Embryonic facial prominence (tissue), 1 donor: ENCODE measurements at regions not wholly inside any gene's neighbourhood (a gene's known extent, or its start where the extent isn't known, plus 50 kb on each side); places are given as distances from the start of the nearest gene placed in this dataset.
"Not testable (repeated sequence)": the region's sequence is repeated elsewhere in the genome, so short reads cannot be mapped to it uniquely, and the experiment has no call there.

Source experiments
- DNase-seq: peaks from one replicate; pipeline ENCODE4 v3.0.0-alpha.2; 2016; ENCODE audit errors: extremely low spot score

DNA sequence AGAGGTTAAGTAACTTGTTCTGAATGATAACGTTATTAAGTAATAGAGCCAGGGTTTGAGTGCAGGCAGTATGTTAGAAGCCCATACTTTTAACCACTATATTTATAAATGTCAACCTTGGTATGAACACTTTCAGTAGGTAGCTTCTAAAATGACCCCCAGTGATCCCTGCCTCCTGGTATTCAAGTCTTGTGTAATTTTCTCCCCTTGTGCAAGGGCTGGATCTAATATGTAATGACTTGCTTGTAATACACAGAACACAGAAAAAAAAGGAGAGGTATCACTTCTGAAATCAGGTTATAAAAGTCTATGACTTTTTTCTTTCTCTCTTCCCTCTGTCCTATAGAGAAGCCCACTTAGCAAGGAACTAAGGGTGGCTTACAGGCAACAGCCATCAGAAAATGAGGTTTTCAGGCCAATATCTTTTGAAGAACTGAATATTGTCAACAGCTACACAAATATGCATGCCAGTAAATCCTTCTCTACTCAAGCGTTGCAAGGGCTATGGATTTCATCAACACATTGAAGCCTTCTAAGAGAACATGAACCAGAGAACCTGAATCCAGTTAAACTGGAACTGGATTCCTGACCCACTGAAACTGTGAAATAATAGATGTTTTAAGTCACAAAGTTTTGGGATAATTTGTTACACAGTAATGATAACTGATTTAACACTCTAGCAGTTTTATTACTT is 712.3 kb downstream of the METTL15 start:
- DNase-seq, result no peak

DNA sequence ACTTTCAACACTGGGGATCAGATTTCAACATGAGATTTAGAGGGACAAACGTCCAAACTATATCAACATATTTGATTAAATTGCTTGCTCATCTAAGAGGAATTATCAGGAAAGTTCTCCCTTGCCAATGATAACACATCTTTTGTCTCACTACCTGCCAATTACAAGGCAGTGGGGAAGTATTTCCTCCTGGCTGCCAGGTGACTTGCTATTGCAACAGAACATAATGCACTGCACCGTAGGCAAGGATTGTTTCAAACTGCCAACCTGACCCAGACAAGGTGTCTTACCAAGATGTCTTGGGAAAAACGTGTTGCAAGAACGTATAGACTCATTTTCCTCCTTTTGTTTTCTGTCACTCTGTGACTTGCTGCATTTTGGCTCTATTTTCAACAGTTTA is 711.6 kb downstream of the METTL15 start:
- no peak for DNase-seq

DNA sequence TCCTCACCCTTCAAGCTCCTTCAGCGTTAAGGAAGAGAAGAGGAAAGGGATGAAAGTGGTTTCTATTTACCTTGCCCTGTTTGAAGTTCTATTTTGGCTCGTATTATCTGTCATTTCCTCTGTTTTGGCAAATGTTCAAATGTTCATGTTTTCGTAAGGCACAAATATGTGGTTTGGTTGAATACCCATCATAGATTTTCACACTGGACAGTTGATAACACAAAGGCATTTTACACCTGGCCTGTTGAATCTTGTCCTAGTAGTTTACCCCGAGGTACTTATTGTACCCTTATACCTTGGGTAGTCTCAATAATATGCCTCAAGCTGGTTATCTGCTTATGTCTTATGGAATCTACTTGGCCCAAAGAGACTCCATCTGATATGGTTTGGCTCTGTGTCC is 706.9 kb downstream of the METTL15 start:
- no peak for DNase-seq

DNA sequence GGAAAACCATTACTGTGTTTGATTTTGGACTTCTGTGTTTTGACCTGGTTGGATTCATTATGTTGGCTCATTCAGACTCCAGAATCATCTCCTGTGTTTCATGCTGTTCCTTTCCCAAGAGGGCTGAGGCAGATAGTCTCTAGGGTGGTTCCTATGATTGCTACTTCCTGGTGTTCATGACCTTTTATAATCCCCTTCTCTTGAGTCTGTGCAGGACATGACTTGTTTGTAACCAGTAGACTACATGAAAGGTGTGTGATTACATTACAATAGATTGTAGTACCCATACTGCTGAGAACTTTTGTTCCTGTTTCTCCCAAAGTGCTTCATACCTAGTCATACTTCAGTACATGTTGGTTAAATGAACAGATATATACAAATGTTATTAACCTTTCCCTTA is 700.6 kb downstream of the METTL15 start:
- DNase-seq, result no peak

DNA sequence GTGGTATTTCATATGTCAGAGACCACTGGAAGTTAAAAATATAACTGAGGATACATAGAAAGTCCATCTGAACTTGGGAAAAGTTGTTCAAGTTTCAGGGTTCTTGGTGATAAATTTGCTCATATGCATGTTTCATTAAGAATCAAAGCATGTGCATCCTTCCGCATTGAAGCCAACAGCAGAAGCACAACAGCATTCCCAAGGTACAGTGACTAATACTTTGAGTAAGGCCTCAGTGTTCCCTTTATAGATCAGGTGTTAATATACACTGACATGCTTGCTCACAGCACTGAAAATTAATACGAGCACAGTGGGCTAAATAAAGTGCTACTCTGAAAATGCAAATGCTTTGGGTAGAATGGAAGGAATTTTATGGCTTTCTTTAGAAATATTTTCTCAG is 691.1 kb downstream of the METTL15 start:
- DNase-seq, result no peak

DNA sequence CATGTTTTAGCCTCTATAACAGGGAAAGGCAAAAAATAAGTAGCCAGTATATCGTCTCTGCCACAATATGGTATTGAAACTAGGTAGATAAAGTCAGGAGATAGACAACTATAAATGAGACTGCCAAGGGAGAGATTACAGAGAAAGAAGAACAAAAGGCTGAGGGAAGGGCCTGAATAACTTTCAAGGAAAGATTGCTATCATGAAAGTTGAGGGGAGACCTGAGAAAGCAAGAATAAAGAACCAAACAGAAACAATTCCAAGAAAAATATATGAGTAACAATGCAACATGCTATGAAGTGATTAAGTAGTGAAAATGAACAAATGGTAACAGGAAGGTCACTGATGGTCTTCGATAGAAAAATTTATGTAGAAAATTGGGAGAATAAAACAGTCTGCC is 690.1 kb downstream of the METTL15 start:
- DNase-seq, result no peak

DNA sequence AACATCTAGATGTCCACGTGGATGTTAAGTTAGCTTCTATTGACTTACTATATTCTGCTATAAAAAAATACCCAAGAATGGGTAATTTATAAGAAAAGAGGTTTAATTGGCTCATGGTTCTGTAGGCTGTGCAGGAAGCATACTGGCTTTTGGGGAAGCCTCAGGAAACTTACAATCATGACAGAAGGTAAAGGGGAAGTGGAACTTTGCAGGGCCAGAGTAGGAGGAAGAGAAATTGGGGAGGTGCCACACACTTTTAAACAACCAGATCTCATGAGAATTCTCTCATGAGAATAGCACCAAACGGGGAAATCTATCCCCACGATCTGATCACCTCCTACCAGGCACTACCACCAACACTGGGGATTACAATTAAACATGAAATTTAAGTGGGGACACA is 689.3 kb downstream of the METTL15 start:
- no peak for DNase-seq

DNA sequence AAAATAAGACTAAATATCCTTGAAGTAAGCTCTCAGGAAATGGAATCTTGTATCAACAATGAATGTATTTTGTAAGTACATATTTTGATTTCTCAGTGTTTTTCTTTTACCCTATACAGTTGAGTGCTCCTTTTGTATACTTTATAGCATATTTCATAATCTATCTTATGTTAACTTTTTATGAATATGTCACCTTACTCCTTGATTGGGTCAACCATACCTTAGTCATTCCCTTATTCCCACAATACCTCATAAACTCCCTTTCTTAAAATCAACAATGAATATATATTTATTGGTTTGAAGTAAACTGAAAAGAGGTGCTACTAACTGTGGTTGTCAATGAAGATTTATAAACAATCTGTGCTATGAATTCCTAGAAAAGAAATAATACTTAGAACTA is 686.2 kb downstream of the METTL15 start:
- no peak for DNase-seq

DNA sequence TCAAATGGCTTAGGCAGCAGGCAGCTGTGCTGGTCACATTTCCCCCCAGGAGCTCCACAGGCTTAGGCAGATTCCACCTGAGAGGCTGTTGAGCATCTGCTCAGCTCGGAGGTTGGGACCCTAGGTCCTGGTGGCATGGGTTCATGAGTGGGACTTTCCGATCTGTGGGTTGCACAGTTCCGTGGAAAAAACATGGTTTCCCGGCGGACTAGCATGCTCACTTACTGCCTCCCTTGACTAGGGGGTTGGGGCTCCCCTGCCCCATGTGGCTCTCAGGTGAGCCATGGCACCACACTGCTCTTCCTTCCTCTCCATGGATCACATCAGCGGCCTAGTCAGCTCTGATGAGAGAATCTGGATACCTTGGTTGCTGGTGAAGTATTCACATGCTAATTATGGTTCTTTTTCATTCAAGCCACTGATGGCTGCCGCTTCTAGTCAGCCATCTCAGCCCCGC is 685.1 kb downstream of the METTL15 start:
- DNase-seq, result no peak

DNA sequence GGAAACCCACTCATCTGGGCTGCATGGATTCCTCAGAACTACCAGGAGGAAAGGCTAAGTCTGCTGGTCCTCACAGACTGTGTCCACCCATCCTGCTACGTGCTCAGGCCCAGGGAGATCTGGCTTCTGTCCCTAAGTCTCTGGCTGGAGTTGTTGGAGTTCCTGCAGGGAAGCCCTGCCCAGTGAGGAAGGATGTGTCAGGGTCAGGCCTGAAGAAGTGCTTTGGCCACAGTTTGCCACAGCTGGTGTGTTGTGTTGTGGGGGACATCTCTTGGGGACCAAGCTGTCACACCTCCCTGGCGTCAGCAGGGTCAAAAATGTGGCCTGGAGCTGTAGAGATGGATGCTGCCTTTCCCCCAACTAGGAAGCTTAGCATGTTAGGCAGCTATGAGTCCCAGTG is 684.7 kb downstream of the METTL15 start:
- DNase-seq, result no peak

DNA sequence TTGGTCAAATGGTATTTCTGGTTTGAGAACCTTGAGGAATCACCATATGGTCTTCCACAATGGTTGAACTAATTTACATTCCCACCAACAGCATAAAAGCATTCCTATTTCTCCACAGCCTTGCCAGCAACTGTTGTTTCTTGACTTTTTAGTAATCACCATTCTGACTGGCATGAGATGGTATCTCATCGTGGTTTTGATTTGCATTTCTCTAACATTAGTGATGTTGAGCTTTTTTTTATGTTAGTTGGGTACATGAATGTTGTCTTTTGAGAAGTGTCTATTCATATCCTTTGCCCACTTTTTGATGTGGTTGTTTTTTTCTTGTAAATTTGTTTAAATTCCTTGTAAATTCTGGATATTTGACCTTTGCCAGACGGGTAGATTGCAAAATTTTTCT is 679.7 kb downstream of the METTL15 start:
- not testable (repeated sequence) for DNase-seq

DNA sequence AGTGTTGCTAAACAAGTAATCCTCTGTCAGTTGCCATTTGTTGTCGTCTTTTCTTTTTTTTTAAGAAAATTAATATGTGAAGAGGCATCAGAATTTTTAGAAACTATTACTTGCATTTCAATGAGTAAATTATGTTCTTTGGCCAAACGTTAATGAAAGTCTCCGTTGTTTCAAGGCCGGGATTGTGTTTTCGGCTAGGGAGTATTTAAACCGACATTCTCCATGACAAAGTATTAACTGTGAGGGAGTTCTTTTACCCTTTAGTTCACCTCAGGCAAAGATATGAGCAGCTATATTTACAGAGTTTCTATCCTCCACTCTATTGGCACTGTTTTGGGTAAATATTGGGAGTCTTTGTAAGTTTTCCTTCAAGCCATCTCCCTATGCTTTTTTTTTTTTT is 668.9 kb downstream of the METTL15 start:
- DNase-seq, result no peak

DNA sequence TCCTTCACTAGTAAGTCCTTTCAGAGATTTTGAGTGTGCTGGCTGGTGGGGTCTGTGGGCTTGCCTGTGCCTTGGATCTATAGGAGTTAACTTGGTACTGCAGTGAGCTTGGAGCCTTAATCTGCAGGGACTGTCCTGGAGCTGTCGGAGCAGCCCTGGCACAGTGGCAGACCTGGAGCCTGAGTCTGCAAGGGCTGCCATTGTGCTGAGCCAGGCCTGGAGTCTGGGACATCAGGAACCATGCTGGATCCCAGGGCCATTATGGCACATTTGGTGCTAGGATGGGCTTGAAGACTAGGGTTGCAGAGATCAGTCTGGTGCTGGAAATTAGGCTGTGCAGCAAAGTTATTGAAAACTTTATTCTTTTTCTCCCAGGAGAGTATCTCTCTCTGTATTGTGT is 665.4 kb downstream of the METTL15 start:
- no peak for DNase-seq

DNA sequence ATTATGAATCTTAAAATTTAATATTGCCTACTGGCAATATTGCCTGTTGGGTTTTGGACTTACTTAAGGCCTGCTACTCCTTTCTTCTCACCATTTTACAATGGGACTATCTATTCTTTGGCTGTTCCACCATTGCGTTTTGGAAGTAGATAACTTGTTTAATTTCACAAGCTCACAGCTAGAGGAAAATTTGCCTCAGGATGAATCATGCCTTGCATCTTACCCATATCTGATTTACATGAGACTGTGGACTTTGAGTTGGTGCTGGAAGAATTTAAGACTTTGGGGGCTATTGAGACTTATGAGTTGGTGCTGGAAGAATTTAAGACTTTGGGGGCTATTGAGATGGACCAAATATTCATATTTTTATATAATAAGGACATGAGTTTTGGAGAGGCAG is 662.6 kb downstream of the METTL15 start:
- no peak for DNase-seq

DNA sequence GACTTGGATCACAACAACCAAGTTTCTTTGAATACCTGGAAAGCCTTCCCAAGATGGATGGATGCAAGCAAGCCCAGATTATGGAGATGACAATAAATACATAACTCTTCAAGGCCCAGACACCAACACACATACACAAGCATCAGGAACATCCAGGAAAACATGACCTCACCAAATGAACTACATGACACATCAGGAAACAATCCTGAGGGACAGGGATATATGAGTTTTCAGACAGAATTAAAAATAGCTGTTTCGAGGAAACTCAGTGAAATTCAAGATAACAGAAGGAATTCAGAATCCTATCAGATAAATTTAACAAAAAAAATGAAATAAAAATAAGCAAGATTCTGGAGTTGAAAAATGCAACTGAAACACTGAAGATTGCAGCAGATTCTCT is 659.4 kb downstream of the METTL15 start:
- no peak for DNase-seq

DNA sequence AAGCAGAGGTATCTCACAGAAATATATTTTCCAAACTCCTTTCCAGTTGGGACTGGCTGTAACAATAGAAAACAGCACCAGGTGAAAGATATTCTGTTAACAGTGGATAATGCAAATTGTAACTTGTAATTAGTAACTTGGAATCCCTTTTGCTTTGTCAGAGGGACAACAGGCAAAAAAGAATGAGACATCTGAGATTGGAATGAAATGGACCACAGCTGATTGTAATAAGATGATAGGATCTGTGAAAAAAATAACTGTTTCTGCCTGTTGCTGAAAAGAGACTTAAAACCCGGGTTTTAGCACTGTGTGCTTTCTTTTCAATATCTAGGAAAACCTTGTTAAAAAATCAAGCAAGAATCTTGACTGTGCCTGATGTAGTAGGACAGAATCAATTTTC is 655.7 kb downstream of the METTL15 start:
- no peak for DNase-seq

DNA sequence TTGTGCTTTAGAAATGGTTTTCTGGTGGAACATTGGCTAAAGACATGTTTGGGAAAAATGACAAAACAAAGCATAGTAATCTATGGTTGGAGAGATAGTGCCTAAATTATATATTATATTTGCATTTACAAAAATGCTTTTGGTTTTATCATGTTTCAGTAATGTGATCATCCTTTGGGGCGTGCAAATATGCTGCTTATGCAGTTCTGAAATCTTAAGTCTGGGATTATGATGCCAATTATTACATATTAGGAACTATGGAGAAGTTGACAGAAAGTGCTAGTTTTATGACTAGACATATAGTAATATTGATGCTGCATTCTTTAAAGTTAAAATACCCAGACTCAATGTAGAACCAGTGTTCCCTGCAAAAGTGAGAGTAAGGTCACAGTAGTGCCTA is 655.0 kb downstream of the METTL15 start:
- no peak for DNase-seq

DNA sequence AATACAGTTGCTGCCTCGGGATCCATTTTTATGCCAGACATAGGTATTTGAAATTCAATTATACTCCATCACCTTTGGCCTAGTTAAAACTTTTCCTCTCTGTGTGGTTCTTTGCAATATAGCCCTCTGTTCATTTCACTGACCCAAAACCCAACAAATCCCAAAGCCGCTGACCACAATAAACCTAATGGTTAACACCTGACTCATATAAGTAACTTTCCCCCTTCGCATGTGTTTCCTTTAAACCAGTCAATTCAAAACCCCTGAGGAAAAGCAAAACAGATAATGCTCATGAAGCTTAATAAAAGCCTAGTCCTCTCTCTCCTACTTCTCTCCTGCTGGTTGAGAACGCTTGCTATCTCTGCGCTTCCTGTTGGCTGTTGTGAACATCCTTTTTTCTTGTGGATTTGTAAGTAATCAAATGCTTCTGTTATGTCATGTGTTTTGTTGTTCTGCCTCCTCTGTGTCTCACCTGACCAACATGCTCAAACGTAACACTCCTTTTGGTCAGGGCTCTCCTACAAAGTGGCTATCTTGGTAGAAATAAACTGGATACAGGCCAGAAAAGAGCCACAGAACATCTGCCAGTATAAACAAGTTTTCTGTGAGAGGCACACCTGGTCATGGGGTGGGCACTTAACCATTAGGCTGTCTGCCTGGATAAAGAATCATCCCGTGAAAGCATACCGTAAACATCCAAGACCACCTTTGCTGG is 652.6 kb downstream of the METTL15 start:
- DNase-seq, result no peak

DNA sequence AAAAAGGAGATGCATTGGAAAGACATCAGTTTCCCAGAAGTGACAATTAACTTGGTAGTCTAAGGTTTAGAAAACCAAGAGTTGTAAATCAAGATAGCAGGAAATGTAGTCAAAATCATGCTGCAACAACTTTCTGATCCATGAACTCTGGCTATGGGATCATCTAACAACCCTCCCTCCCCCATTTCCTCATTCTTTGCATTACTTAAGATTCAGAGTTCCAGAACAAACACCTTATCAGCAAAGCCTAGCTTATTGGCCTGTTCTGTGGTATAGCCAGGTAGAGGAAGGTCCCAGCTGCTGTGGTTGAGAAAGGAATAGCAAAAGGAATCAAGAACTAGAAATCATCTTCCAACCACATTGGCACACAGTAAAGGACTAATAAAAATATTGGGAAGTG is 651.1 kb downstream of the METTL15 start:
- DNase-seq, result no peak

DNA sequence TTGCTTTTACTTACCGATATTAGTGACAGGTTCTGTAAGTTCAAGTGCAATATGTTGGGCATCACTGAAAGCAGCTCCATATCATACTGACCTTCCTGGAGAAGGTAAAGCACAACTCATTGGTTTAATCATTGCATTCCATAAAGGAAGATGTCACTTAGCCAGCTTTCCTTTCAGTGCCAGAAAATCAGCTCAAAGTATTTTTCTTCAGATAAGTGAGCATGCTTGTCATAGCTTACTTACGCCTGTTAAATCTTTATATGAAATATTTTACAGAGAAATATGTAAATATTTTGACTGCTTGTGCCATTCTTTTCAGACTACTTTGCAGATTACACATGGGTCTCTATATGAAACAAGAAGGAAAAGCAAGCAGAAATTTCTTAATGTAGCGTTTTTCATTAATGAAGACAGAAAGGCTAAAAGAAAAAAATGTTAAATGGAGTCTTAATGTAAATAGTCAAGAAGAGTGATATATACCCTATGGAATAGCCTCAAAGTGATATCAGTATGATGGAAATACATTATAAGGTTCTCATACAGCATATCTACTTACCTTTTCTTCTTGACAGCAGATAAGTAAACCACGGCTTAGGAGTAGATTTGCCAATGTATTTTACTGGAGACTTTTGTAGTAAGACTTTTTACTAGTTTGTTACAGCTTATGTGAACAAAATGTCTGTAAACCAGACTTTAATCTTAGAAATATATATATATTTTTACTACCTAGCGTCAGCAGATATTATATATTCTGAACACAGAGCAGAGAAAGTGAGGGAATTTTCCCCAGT is 649.7 kb downstream of the METTL15 start:
- DNase-seq, result no peak

DNA sequence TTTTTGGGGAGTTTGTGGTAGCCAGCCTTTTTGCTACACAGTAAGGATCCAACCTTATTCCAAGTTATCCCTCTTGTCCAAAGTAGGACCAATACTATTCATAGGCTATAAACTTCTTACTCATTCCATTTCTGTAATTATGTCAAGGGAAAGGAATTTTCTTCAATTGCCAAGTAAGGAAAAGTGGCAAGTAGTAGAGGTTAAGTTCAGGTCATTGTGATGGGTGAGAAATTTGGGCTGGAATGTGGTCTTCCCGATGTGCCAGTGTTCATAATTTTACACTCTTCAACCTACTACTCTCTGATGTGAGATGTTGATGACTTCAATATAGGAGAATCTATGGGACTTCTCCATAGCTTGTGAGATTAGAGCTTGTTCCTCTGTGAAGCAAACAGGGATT is 648.8 kb downstream of the METTL15 start:
- DNase-seq, result no peak

DNA sequence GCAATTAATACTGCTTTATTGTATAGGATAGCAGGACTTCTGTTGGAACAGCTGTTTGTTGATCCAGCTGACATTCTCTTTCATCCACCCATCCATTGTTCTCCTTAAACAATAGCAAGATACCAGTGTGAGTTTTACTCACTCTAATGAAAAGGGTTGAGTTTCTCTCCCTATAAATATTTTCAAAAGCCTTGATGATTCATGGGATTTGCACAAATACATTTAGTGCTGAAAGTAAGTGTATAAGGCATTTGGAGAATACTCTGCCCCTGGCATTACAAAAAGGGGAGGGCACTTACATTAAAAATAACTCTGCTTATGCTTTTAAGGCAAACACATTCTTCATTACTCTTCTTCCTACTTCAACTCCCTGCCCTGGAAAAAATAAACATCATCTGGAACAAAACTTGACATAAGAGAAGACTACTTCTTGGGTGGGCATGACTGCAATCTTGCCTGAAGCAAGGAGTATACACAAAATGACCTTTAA is 634.9 kb downstream of the METTL15 start:
- no peak for DNase-seq
